ENCODE measurements at regions not wholly inside any gene's neighbourhood (a gene's known extent, or its start where the extent isn't known, plus 50 kb on each side); places are given as distances from the start of the nearest gene placed in this dataset.
"Not testable (repeated sequence)": the region's sequence is repeated elsewhere in the genome, so short reads cannot be mapped to it uniquely, and the experiment has no call there.

- no peak for DNase-seq (ENCODE audit: low read depth)
These were observed 243.1 kb upstream of the ECI2 start for GRCh38 chr6:4378319-4378996.

GRCh38 chr6:4377603-4378002, 242.2 kb upstream of the ECI2 start:
- DNase-seq (ENCODE audit: low read depth), result no peak

- DNase-seq (ENCODE audit: low read depth), result no peak
These were observed 238.8 kb upstream of the ECI2 start for GRCh38 chr6:4374216-4374615.

GRCh38 chr6:4372866-4373265, 237.5 kb upstream of the ECI2 start:
- DNase-seq (ENCODE audit: low read depth), result no peak

GRCh38 chr6:4371207-4371921, 236.0 kb upstream of the ECI2 start:
- no peak for DNase-seq (ENCODE audit: low read depth)

GRCh38 chr6:4370066-4370465, 234.7 kb upstream of the ECI2 start:
- DNase-seq (ENCODE audit: low read depth), result no peak

- DNase-seq (ENCODE audit: low read depth), result no peak
These were observed 234.2 kb upstream of the ECI2 start for GRCh38 chr6:4369616-4370015.

- no peak for DNase-seq (ENCODE audit: low read depth)
These were observed 233.3 kb upstream of the ECI2 start for GRCh38 chr6:4368649-4369048.

GRCh38 chr6:4367643-4368042, 232.3 kb upstream of the ECI2 start:
- DNase-seq (ENCODE audit: low read depth), result no peak

- DNase-seq (ENCODE audit: low read depth), result no peak
These were observed 231.4 kb upstream of the ECI2 start for GRCh38 chr6:4366635-4367395.

GRCh38 chr6:4365686-4366085, 230.3 kb upstream of the ECI2 start:
- DNase-seq (ENCODE audit: low read depth), result no peak

GRCh38 chr6:4364711-4365110, 229.3 kb upstream of the ECI2 start:
- DNase-seq (ENCODE audit: low read depth), result no peak

- DNase-seq (ENCODE audit: low read depth), result no peak
These were observed 228.8 kb upstream of the ECI2 start for GRCh38 chr6:4364172-4364571.

GRCh38 chr6:4363656-4364055, 228.3 kb upstream of the ECI2 start:
- DNase-seq (ENCODE audit: low read depth), result no peak

- DNase-seq (ENCODE audit: low read depth), result no peak
These were observed 227.0 kb upstream of the ECI2 start for GRCh38 chr6:4362326-4362725.

- DNase-seq (ENCODE audit: low read depth), result no peak
These were observed 225.5 kb upstream of the ECI2 start for GRCh38 chr6:4360920-4361319.

- DNase-seq (ENCODE audit: low read depth), result no peak
These were observed 223.8 kb upstream of the ECI2 start for GRCh38 chr6:4359108-4359730.

GRCh38 chr6:4358414-4359107, 223.2 kb upstream of the ECI2 start:
- DNase-seq (ENCODE audit: low read depth), result no peak

GRCh38 chr6:4357660-4358152, 222.3 kb upstream of the ECI2 start:
- DNase-seq (ENCODE audit: low read depth), result not testable (repeated sequence)

GRCh38 chr6:4356899-4357659, 221.7 kb upstream of the ECI2 start:
- no peak for DNase-seq (ENCODE audit: low read depth)

GRCh38 chr6:4355241-4355640, 219.9 kb upstream of the ECI2 start:
- no peak for DNase-seq (ENCODE audit: low read depth)

All from stimulated activated CD8-positive, alpha-beta memory T cell treated with anti-CD3 and anti-CD28 coated beads, Interleukin-12 subunit alpha, Interleukin-12 subunit beta, amount 100 ng/mL, for 1 hour (primary cell).